ENCODE measurements at regions not wholly inside any gene's neighbourhood (a gene's known extent, or its start where the extent isn't known, plus 50 kb on each side); places are given as distances from the start of the nearest gene placed in this dataset.

DNA sequence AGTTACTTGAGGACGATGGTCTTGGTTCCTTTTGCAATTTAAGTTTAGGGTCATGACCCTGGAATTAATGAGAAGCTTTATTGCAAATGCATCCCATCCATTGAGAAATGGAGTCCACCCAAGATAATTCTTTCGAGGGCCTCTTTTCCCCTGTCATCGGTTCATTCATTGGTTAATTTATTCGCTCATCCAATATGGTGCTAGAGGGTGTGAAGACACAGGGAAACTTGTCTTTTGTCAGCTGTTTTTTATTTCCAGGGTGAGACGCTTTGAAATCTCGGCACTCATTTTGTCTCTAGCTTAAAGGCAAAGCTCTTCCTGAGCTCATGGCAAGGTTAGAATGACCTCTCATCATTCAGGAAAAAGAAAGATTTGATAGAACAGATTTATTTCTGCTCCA lies 464.2 kb upstream of the EEF2KMT start:
- H3F3A ChIP-seq (replicated peaks; ENCODE audit: low read depth), result no peaks in the 10 kb centered on the region
- H3K4me1 Mint-ChIP-seq, result peaks cover 6% of the 10 kb centered on the region
- H3K4me1 ChIP-seq (ENCODE audit: insufficient read depth), result no peaks in the 10 kb centered on the region
- no peaks in the 10 kb centered on the region for H4K20me1 ChIP-seq (replicated peaks; ENCODE audit: insufficient read depth)
- no peaks in the 10 kb centered on the region for H3K9me2 ChIP-seq (ENCODE audit: insufficient read depth)
- H3K27me3 ChIP-seq (ENCODE audit: insufficient read depth), result no peaks in the 10 kb centered on the region
- no peak overlapping the region for H2AFZ ChIP-seq
- no peak for TF ChIP-seq CREB1 (CRISPR knock-in tag; IDR thresholded peaks at IDR 0.05; ENCODE audit: low read depth)
- TF ChIP-seq EZH2phosphoT487 (IDR thresholded peaks at IDR 0.05; ENCODE audit: unreplicated experiment), result no peak
- TF ChIP-seq, protein P1, sequence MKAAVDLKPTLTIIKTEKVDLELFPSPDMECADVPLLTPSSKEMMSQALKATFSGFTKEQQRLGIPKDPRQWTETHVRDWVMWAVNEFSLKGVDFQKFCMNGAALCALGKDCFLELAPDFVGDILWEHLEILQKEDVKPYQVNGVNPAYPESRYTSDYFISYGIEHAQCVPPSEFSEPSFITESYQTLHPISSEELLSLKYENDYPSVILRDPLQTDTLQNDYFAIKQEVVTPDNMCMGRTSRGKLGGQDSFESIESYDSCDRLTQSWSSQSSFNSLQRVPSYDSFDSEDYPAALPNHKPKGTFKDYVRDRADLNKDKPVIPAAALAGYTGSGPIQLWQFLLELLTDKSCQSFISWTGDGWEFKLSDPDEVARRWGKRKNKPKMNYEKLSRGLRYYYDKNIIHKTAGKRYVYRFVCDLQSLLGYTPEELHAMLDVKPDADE (IDR thresholded peaks at IDR 0.05), result no peak
- no peak for TF ChIP-seq ZNF462 (CRISPR knock-in tag; IDR thresholded peaks at IDR 0.05)
- TF ChIP-seq, protein P2, sequence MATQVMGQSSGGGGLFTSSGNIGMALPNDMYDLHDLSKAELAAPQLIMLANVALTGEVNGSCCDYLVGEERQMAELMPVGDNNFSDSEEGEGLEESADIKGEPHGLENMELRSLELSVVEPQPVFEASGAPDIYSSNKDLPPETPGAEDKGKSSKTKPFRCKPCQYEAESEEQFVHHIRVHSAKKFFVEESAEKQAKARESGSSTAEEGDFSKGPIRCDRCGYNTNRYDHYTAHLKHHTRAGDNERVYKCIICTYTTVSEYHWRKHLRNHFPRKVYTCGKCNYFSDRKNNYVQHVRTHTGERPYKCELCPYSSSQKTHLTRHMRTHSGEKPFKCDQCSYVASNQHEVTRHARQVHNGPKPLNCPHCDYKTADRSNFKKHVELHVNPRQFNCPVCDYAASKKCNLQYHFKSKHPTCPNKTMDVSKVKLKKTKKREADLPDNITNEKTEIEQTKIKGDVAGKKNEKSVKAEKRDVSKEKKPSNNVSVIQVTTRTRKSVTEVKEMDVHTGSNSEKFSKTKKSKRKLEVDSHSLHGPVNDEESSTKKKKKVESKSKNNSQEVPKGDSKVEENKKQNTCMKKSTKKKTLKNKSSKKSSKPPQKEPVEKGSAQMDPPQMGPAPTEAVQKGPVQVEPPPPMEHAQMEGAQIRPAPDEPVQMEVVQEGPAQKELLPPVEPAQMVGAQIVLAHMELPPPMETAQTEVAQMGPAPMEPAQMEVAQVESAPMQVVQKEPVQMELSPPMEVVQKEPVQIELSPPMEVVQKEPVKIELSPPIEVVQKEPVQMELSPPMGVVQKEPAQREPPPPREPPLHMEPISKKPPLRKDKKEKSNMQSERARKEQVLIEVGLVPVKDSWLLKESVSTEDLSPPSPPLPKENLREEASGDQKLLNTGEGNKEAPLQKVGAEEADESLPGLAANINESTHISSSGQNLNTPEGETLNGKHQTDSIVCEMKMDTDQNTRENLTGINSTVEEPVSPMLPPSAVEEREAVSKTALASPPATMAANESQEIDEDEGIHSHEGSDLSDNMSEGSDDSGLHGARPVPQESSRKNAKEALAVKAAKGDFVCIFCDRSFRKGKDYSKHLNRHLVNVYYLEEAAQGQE (IDR thresholded peaks at IDR 0.05; ENCODE audit: unreplicated experiment), result no peak
- no peak for TF ChIP-seq JUNB (IDR thresholded peaks at IDR 0.05; ENCODE audit: unreplicated experiment)
- no peak for TF ChIP-seq STAT1 (IDR thresholded peaks at IDR 0.05; ENCODE audit: unreplicated experiment)
- no peak for TF ChIP-seq NANOG (IDR thresholded peaks at IDR 0.05; ENCODE audit: borderline replicate concordance)
- TF ChIP-seq CTCF (conservative IDR thresholded peaks at IDR 0.05; ENCODE audit: low read depth in 2 of 2), result no peak
- TF ChIP-seq ZNF331 (CRISPR knock-in tag; IDR thresholded peaks at IDR 0.05; ENCODE audit: low read depth), result no peak
- no peak for TF ChIP-seq ZNF114 (CRISPR knock-in tag; IDR thresholded peaks at IDR 0.05)
- no peak for TF ChIP-seq POLR2AphosphoS5 (IDR thresholded peaks at IDR 0.05; ENCODE audit: low read depth)
- no peak for TF ChIP-seq EZH2 (IDR thresholded peaks at IDR 0.05; ENCODE audit: low read depth, unreplicated experiment)
- peaks cover under 1% of the 10 kb centered on the region for H3K27me3 Mint-ChIP-seq (ENCODE audit: insufficient read depth, low read depth, poor library complexity)
- H3K27ac ChIP-seq (ENCODE audit: low read depth), result no peak overlapping the region
- no peak overlapping the region for H3K27ac Mint-ChIP-seq
- H3K4me2 ChIP-seq, result no peak overlapping the region
- ATAC-seq, result no peak
- H3K4me3 Mint-ChIP-seq, result no peak overlapping the region
- H3K4me3 ChIP-seq, result no peak overlapping the region
- H3K36me3 Mint-ChIP-seq (ENCODE audit: low read depth), result no peaks in the 10 kb centered on the region
- DNase-seq (ENCODE audit: low spot score), result no peak
- H3K9me3 Mint-ChIP-seq, result no peaks in the 10 kb centered on the region
- H3K36me3 ChIP-seq (ENCODE audit: insufficient read depth), result no peaks in the 10 kb centered on the region
- no peaks in the 10 kb centered on the region for H3K79me2 ChIP-seq (replicated peaks; ENCODE audit: insufficient read depth)
